Keratinocyte (primary cell): ENCODE measurements at regions not wholly inside any gene's neighbourhood (a gene's known extent, or its start where the extent isn't known, plus 50 kb on each side); places are given as distances from the start of the nearest gene placed in this dataset.

Source experiments
- DNase-seq: peaks from one replicate; pipeline ENCODE4 v3.0.0-alpha.2; 2011; ENCODE audit warnings: low read depth, missing footprints, low spot score
- FAIRE-seq: peaks from 2 replicates; lab custom pipeline; 2011; peaks lifted over from hg19 to GRCh38; lab: Jason Lieb, UNC
- H2AFZ ChIP-seq: 2 replicates; pipeline ENCODE4 v1.6.0; 2012; ENCODE audit warnings: low read length, control low read depth, inconsistent platforms; ENCODE audit not compliant: control insufficient read depth
- H3K27ac ChIP-seq: 2 replicates; pipeline ENCODE4 v1.5.1; 2011; ENCODE audit warnings: low read length; ENCODE audit not compliant: control insufficient read depth, insufficient read depth
- H3K27me3 ChIP-seq: 3 replicates; pipeline ENCODE4 v1.6.0; 2011; ENCODE audit warnings: low read length; ENCODE audit not compliant: control insufficient read depth, insufficient read depth; ENCODE audit errors: extremely low read depth
- H3K36me3 ChIP-seq, 2 experiments: 2 replicates in 1 of 2; 3 replicates in 1 of 2; pipeline ENCODE4 v1.5.1; 2011; ENCODE audit warnings: low read length in 2 of 2, mild to moderate bottlenecking in 1 of 2; ENCODE audit not compliant: control insufficient read depth in 2 of 2, insufficient read depth in 2 of 2; ENCODE audit errors: extremely low read depth in 1 of 2
- H3K4me1 ChIP-seq: 3 replicates; pipeline ENCODE4 v1.5.1; 2011; ENCODE audit warnings: low read length; ENCODE audit not compliant: control insufficient read depth, insufficient read depth; ENCODE audit errors: extremely low read depth
- H3K4me2 ChIP-seq: 3 replicates; pipeline ENCODE4 v1.6.0; 2011; ENCODE audit warnings: low read depth, low read length; ENCODE audit not compliant: control insufficient read depth, insufficient read depth; ENCODE audit errors: extremely low read depth
- H3K4me3 ChIP-seq, 3 experiments: fragments of 200-600 bp in 1 of 3; sonication (generic) in 1 of 3; 2 replicates in 2 of 3; 3 replicates in 1 of 3; pipeline ENCODE4 v1.5.1; 2011 to 2016; ENCODE audit warnings: low read length in 3 of 3, mild to moderate bottlenecking in 3 of 3, control low read depth in 2 of 3, inconsistent platforms in 1 of 3, low read depth in 1 of 3, mixed read lengths in 1 of 3, mixed run types in 1 of 3, moderate library complexity in 1 of 3; ENCODE audit not compliant: control insufficient read depth in 2 of 3, insufficient read depth in 2 of 3; ENCODE audit errors: extremely low read depth in 1 of 3
- H3K79me2 ChIP-seq: 2 replicates; pipeline ENCODE4 v1.6.0; 2012; ENCODE audit warnings: low read length; ENCODE audit not compliant: control insufficient read depth, insufficient read depth
- H3K9ac ChIP-seq: 3 replicates; pipeline ENCODE4 v1.6.0; 2011; ENCODE audit warnings: low read length; ENCODE audit not compliant: control insufficient read depth, insufficient read depth; ENCODE audit errors: extremely low read depth
- H3K9me1 ChIP-seq: 3 replicates; pipeline ENCODE4 v1.6.0; 2011; ENCODE audit warnings: low read length; ENCODE audit not compliant: control insufficient read depth, insufficient read depth; ENCODE audit errors: extremely low read depth
- H3K9me3 ChIP-seq: 2 replicates; pipeline ENCODE4 v1.5.1; 2012; ENCODE audit warnings: low read depth, low read length; ENCODE audit not compliant: control insufficient read depth
- H4K20me1 ChIP-seq: 3 replicates; pipeline ENCODE4 v1.6.0; 2011; ENCODE audit warnings: low read length; ENCODE audit not compliant: control insufficient read depth, insufficient read depth; ENCODE audit errors: extremely low read depth
- EZH2 ChIP-seq: IDR thresholded peaks from one replicate; pipeline ENCODE4 v1.6.1; 2012; ENCODE audit warnings: inconsistent platforms, mild to moderate bottlenecking, low read length, moderate library complexity
- dilution Hi-C: fragments of 300-500 bp; cut with MboI; formaldehyde crosslinking; loops from one replicate; pipeline ENCODE4 v1.7.0; 2020; ENCODE audit warnings: low sequenced_read_pairs; ENCODE audit not compliant: extremely low pct_ligation_motif_present
- TF ChIP-seq, protein P1 (sequence below), 3 experiments: IDR thresholded peaks in 1 of 3; conservative IDR thresholded peaks in 1 of 3; optimal IDR thresholded peaks in 1 of 3; 2 replicates in 2 of 3; 3 replicates in 1 of 3; pipeline versions ENCODE3 to v1.5.1; 2011; ENCODE audit warnings: low read length in 3 of 3, mild to moderate bottlenecking in 3 of 3, moderate library complexity in 2 of 3, control low read depth in 1 of 3, inconsistent platforms in 1 of 3; ENCODE audit not compliant: insufficient read depth in 2 of 3; ENCODE audit errors: extremely low read depth in 1 of 3

DNA sequence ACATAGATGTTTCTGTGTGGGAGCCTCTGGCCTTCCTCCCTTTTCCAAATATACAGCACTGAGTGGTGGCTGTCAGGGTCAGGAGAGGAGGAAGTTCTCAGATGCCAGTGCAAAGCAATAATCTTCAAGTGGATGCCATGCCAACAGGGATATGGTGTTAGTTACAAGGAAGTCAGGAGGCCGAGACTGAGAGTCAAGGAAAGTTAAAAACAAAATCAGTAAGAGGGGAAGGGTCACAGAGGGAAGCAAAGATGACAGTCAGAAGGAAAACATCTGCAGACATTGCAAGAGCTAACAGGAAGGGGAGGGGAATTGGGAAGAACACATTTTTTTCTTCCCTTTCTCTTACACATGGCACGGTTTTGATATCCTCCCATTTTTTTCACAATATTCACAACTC, 691.4 kb downstream of the ADGRL2 start:
- no peaks in the 10 kb centered on the region for H3K36me3 ChIP-seq
- no peaks in the 10 kb centered on the region for H3K27me3 ChIP-seq
- no peaks in the 10 kb centered on the region for H4K20me1 ChIP-seq
- no peak overlapping the region for H3K4me3 ChIP-seq
- no peak overlapping the region for H3K4me2 ChIP-seq
- H3K9me3 ChIP-seq = no peaks in the 10 kb centered on the region
- no peaks in the 10 kb centered on the region for H3K79me2 ChIP-seq
- DNase-seq (no peak), FAIRE-seq (no peak)
- no peak overlapping the region for H3K27ac ChIP-seq
- TF ChIP-seq, protein P1, sequence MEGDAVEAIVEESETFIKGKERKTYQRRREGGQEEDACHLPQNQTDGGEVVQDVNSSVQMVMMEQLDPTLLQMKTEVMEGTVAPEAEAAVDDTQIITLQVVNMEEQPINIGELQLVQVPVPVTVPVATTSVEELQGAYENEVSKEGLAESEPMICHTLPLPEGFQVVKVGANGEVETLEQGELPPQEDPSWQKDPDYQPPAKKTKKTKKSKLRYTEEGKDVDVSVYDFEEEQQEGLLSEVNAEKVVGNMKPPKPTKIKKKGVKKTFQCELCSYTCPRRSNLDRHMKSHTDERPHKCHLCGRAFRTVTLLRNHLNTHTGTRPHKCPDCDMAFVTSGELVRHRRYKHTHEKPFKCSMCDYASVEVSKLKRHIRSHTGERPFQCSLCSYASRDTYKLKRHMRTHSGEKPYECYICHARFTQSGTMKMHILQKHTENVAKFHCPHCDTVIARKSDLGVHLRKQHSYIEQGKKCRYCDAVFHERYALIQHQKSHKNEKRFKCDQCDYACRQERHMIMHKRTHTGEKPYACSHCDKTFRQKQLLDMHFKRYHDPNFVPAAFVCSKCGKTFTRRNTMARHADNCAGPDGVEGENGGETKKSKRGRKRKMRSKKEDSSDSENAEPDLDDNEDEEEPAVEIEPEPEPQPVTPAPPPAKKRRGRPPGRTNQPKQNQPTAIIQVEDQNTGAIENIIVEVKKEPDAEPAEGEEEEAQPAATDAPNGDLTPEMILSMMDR (optimal IDR thresholded peaks at IDR 0.05 in 1 of 3, IDR thresholded peaks at IDR 0.05 in 1 of 3, conservative IDR thresholded peaks at IDR 0.05 in 1 of 3; ENCODE audit: extremely low read depth in 1 of 3, insufficient read depth in 2 of 3, low read length in 3 of 3) = no peak
- no peak for TF ChIP-seq EZH2
- no peak overlapping the region for H3K9ac ChIP-seq
- no peak overlapping the region for H2AFZ ChIP-seq
- H3K9me1 ChIP-seq = no peaks in the 10 kb centered on the region
- peaks cover 4% of the 10 kb centered on the region for H3K4me1 ChIP-seq
- dilution Hi-C loops = no loop called here

DNA sequence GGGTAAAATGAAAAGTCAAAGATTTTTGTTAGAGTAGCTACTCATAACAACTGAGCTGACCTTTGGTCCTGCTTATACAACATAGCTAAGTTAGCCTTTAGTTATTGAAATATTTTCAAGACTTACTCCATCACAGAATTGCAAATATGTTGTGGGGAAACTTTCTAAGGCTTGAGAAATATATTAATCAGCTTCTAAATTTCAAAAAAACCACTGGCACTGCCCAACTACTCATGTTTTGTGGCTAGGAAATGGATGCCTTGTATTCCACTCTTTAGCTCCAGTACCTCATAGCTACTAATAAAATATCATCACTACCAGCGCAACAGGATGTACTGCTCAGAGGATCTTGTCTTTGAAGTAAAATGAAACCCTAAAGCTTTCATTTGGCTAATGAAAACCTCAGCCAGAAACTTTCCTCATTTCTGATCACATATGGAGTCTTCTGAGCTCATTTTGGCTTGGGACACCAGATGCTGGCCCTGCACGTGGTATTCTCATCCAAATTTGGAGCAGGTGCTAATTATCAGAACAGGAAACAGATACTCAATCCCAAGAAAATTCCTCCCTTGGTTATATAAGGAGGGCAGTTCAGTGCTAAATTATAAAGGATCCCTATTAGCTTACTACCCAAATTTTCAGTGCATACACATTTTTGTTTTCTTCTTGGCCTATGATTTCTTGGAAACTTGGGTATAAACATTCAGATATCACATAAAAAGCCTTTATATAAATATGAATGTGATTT, 690.7 kb downstream of the ADGRL2 start:
- Histone ChIP-seq H3K27me3 (no peaks in the 10 kb centered on the region), H3K9me1 (no peaks in the 10 kb centered on the region), H3K36me3 (no peaks in the 10 kb centered on the region), H3K27ac (no peak overlapping the region), H4K20me1 (no peaks in the 10 kb centered on the region), H3K79me2 (no peaks in the 10 kb centered on the region), H2AFZ (no peak overlapping the region), H3K4me3 (no peak overlapping the region), H3K4me2 (no peak overlapping the region), H3K9ac (no peak overlapping the region), H3K9me3 (no peaks in the 10 kb centered on the region), H3K4me1 (peaks cover 8% of the 10 kb centered on the region)
- FAIRE-seq (no peak), DNase-seq (no peak)
- dilution Hi-C loops = no loop called here
- no peak for TF ChIP-seq EZH2
- TF ChIP-seq, protein P1 (optimal IDR thresholded peaks at IDR 0.05 in 1 of 3, IDR thresholded peaks at IDR 0.05 in 1 of 3, conservative IDR thresholded peaks at IDR 0.05 in 1 of 3; ENCODE audit: extremely low read depth in 1 of 3, insufficient read depth in 2 of 3, low read length in 3 of 3) = no peak
